Sigmoid colon (tissue), 6 donors: ENCODE measurements at regions not wholly inside any gene's neighbourhood (a gene's known extent, or its start where the extent isn't known, plus 50 kb on each side); places are given as distances from the start of the nearest gene placed in this dataset.

Experiments used
- DNase-seq: peaks from one replicate; pipeline ENCODE4 v3.0.0-alpha.2; 2019
- H3K27ac ChIP-seq, 4 donors: fragments of 200-600 bp; sonication (generic); one replicate each; pipeline ENCODE4 v1.5.1; 2016 to 2019; ENCODE audit warnings: mild to moderate bottlenecking in 1 of 4
- H3K27me3 ChIP-seq, 3 donors: fragments of 200-600 bp; sonication (generic); one replicate each; pipeline ENCODE4 v1.5.1; 2019; ENCODE audit warnings: mild to moderate bottlenecking in 1 of 3
- H3K36me3 ChIP-seq, 4 donors: fragments of 200-600 bp; sonication (generic); one replicate each; pipeline ENCODE4 v1.5.1; 2016 to 2019
- H3K4me1 ChIP-seq, 4 donors: fragments of 200-600 bp; sonication (generic); one replicate each; pipeline ENCODE4 v1.5.1; 2017 to 2019
- H3K4me3 ChIP-seq, 4 donors: fragments of 200-600 bp; sonication (generic); one replicate each; pipeline ENCODE4 v1.5.1; 2017 to 2019; ENCODE audit warnings: mild to moderate bottlenecking in 2 of 4, moderate library complexity in 1 of 4
- H3K9me3 ChIP-seq, 4 donors: fragments of 200-600 bp in 3 of 4; sonication (generic) in 3 of 4; one replicate each; pipeline versions ENCODE4 v1.5.1 to v1.6.1; 2013 to 2019
- EP300 ChIP-seq, 4 donors: sonication (generic); formaldehyde crosslinking; IDR thresholded peaks; one replicate each; pipeline ENCODE4 v1.6.1; 2017; ENCODE audit warnings: antibody characterized with exemption in 4 of 4
- POLR2A ChIP-seq, 2 donors: fragments of 450-650 bp; IDR thresholded peaks; one replicate each; pipeline ENCODE4 v1.6.1; 2016; ENCODE audit warnings: antibody characterized with exemption in 2 of 2, mild to moderate bottlenecking in 2 of 2, moderate library complexity in 2 of 2
- POLR2AphosphoS5 ChIP-seq, 4 donors: sonication (generic); formaldehyde crosslinking; IDR thresholded peaks; one replicate each; pipeline ENCODE4 v1.6.1; 2017; ENCODE audit warnings: antibody characterized with exemption in 4 of 4
- WGBS, 2 donors: extraction: QIAGEN DNeasy Blood & Tissue Kit; methylation state at CpG; one replicate each; pipeline ENCODE4 v1.1.7; 2013; 5-methylcytosine and 5-hydroxymethylcytosine counted together
- intact Hi-C: fragments of 100-400 bp; cut with DNase I; formaldehyde crosslinking; loops from one replicate; pipeline ENCODE4 v1.15.1; 2023
- TF ChIP-seq, protein P1 (sequence below), 4 experiments: fragments of 450-650 bp in 3 of 4; fragments of 200-600 bp in 1 of 4; IDR thresholded peaks; one replicate each; pipeline ENCODE4 v1.5.1; 2016 to 2019; ENCODE audit warnings: antibody characterized with exemption in 4 of 4, mild to moderate bottlenecking in 3 of 4, moderate library complexity in 2 of 4
- donor health status: healthy with polysubstance abuse.
- donor health status: healthy.

DNA sequence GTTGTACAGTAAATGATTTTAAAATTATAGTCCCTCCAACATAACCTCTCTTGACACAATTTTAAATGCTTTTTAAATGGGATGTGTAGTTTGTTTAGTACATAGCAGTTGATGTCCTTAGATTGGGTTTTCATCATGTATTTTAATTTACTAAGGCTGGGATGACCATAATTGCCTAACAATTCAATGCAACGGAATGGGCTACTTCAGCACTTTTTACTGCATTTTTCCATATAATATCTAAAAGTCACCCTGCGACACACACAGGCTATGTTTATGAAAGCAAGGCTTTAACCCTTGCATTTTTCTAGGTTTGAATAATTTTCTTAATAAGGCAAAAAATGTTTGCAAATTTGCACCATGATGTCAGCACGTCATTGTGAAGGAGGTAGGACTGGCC is 321.0 kb downstream of the DLEU7 start:
- Histone ChIP-seq H3K9me3 (no peaks in the 10 kb centered on the region), H3K27ac (no peak overlapping the region), H3K36me3 (no peaks in the 10 kb centered on the region), H3K4me1 (peaks cover 0 to 43% (median 40%) of the 10 kb centered on the region in 4 donors), H3K4me3 (no peak overlapping the region), H3K27me3 (no peaks in the 10 kb centered on the region)
- DNase-seq, result no peak
- no peak for TF ChIP-seq POLR2AphosphoS5 (IDR thresholded peaks at IDR 0.05)
- TF ChIP-seq, protein P1, sequence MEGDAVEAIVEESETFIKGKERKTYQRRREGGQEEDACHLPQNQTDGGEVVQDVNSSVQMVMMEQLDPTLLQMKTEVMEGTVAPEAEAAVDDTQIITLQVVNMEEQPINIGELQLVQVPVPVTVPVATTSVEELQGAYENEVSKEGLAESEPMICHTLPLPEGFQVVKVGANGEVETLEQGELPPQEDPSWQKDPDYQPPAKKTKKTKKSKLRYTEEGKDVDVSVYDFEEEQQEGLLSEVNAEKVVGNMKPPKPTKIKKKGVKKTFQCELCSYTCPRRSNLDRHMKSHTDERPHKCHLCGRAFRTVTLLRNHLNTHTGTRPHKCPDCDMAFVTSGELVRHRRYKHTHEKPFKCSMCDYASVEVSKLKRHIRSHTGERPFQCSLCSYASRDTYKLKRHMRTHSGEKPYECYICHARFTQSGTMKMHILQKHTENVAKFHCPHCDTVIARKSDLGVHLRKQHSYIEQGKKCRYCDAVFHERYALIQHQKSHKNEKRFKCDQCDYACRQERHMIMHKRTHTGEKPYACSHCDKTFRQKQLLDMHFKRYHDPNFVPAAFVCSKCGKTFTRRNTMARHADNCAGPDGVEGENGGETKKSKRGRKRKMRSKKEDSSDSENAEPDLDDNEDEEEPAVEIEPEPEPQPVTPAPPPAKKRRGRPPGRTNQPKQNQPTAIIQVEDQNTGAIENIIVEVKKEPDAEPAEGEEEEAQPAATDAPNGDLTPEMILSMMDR (IDR thresholded peaks at IDR 0.05), result no peak
- TF ChIP-seq POLR2A (IDR thresholded peaks at IDR 0.05), result no peak
- intact Hi-C loops, result no loop called here
- 92 to 94% methylated on average over 3 of the region's 3 CpGs for WGBS, 2 donors

DNA sequence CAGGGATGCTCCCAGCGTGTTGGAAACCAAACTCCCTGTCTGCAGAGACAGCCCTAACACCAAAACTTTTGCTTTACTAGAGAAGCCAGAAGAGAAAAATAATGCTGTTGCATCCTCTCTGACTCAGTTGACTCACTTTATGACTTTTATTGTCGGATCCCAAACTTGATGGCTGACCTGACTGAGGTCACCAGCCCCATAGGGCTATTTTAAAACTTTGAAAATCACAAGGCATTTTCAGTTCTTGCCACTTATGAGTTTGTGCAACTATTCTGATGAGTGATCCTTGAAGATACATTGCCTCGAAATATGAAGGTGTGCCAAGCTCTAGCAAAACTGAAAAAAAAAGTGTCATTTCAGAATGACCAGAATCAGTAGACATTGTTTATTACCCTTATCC is 320.2 kb downstream of the DLEU7 start:
- no peak for DNase-seq
- intact Hi-C loops, result no loop called here
- WGBS, 2 donors, result 81 to 84% methylated on average over 3 of the region's 3 CpGs
- H3K4me1 ChIP-seq, result peaks cover 0 to 51% (median 45%) of the 10 kb centered on the region in 4 donors
- H3K36me3 ChIP-seq, result no peaks in the 10 kb centered on the region
- TF ChIP-seq POLR2AphosphoS5 (IDR thresholded peaks at IDR 0.05) (no peak), EP300 (IDR thresholded peaks at IDR 0.05) (no peak), POLR2A (IDR thresholded peaks at IDR 0.05) (no peak)
- TF ChIP-seq, protein P1 (IDR thresholded peaks at IDR 0.05), result no peak
- no peak overlapping the region for H3K27ac ChIP-seq
- H3K9me3 ChIP-seq, result no peaks in the 10 kb centered on the region
- H3K4me3 ChIP-seq, result no peak overlapping the region
- no peaks in the 10 kb centered on the region for H3K27me3 ChIP-seq

GRCh38 chr13:50524560-50524959 is 318.9 kb downstream of the DLEU7 start:
- H3K27ac ChIP-seq, result no peak overlapping the region
- TF ChIP-seq, protein P1 (IDR thresholded peaks at IDR 0.05), result no peak
- no peak for TF ChIP-seq EP300 (IDR thresholded peaks at IDR 0.05)
- peaks cover 0 to 57% (median 52%) of the 10 kb centered on the region in 4 donors for H3K4me1 ChIP-seq
- 92 to 95% methylated on average over 4 of the region's 4 CpGs for WGBS, 2 donors
- intact Hi-C loops, result no loop called here
- no peak overlapping the region for H3K4me3 ChIP-seq
- DNase-seq, result no peak
- no peaks in the 10 kb centered on the region for H3K27me3 ChIP-seq
- no peaks in the 10 kb centered on the region for H3K36me3 ChIP-seq
- no peaks in the 10 kb centered on the region for H3K9me3 ChIP-seq

DNA sequence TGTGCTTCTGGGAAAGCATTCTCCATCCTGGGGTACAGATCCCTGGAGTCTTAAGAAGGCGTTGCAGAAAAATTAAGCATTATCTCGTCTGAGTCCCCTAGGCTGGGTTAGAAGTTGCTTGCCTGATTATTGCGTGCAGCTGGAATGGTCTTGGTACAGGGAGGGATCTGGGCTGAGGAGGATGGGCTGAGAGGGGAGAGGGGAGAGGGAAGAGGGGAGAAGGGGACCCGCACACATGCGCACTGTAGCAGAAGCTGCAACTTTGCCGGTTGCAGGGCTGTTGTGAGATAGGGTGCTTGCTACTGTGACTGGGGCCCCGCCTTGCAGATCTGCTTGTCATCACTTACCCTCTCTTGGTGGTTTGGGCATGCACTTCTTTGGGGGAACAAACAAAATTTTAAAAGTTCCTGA is 316.8 kb downstream of the DLEU7 start:
- TF ChIP-seq, protein P1 (IDR thresholded peaks at IDR 0.05), result no peak
- TF ChIP-seq POLR2AphosphoS5 (IDR thresholded peaks at IDR 0.05) (no peak), POLR2A (IDR thresholded peaks at IDR 0.05) (no peak), EP300 (IDR thresholded peaks at IDR 0.05) (no peak)
- intact Hi-C loops, result loop anchor here (5.0 kb wide), 5 partner anchors 169 to 529 kb away; partner anchors contain the start of gene TRIM13
- Histone ChIP-seq H3K27me3 (no peaks in the 10 kb centered on the region), H3K27ac (peak overlapping the region in 2 of 4 donors; percentile 14 to 55), H3K4me3 (no peak overlapping the region), H3K36me3 (no peaks in the 10 kb centered on the region), H3K9me3 (no peaks in the 10 kb centered on the region), H3K4me1 (peaks cover 0 to 58% (median 47%) of the 10 kb centered on the region in 4 donors)
- DNase-seq, result no peak
- 78 to 89% methylated on average over 7 of the region's 7 CpGs for WGBS, 2 donors

DNA sequence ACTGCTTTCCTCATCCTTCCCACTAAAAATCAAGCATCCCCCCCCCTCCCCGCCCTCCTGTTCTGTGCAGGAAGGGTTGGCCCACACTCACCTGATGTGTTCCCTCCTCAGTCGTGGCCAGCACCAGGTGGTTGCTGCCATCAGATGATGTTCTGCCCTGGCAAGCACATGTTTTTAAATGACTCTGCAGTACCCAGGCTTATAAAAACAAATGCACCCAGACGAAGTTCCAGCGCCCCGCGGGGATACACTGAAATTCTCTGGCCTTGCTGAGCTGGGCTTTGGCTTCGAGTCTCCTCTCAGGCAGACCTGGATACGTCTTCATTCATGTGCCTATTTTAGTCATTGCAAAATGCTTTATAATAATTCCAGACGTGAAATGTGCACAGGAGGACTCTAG is 316.3 kb downstream of the DLEU7 start:
- TF ChIP-seq, protein P1 (IDR thresholded peaks at IDR 0.05), result no peak
- TF ChIP-seq EP300 (IDR thresholded peaks at IDR 0.05) (no peak), POLR2A (IDR thresholded peaks at IDR 0.05) (no peak), POLR2AphosphoS5 (IDR thresholded peaks at IDR 0.05) (no peak)
- no peaks in the 10 kb centered on the region for H3K27me3 ChIP-seq
- WGBS, 2 donors, result 36 to 52% methylated on average over 9 of the region's 9 CpGs
- intact Hi-C loops, result loop anchor here (5.0 kb wide), 5 partner anchors 170 to 530 kb away; partner anchors contain the start of gene TRIM13
- DNase-seq, result peak; percentile 66
- H3K36me3 ChIP-seq, result no peaks in the 10 kb centered on the region
- peak overlapping the region in 3 of 4 donors; percentile 14 to 57 (median 55) for H3K27ac ChIP-seq
- H3K9me3 ChIP-seq, result no peaks in the 10 kb centered on the region
- peaks cover 0 to 55% (median 43%) of the 10 kb centered on the region in 4 donors for H3K4me1 ChIP-seq
- H3K4me3 ChIP-seq, result no peak overlapping the region
